ENCODE measurements at regions not wholly inside any gene's neighbourhood (a gene's known extent, or its start where the extent isn't known, plus 50 kb on each side); places are given as distances from the start of the nearest gene placed in this dataset.

DNA sequence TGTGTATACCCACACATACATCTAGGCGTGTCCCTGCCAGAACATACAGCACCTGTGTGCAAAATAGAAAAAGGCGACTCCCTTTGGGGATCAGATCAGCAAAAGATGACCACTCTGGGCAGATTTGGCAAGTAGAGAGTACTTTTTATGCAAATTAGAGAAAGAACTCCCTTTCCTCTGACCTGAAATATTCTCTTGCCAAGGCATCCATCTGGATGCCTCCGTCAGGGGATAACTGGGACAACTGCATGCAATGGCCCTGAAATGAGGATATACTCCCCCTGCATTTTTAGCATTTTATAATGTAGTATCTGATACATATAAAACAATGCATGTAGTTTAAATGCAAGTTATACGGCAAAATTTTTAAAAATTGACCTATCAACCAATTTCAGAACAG, 247.7 kb downstream of the ICOS start:
- POLR2A ChIA-PET: no interaction called here
- no peak for TF ChIP-seq CEBPB (IDR thresholded peaks at IDR 0.05; ENCODE audit: low read depth)
- TF ChIP-seq ELF1 (IDR thresholded peaks at IDR 0.05; ENCODE audit: borderline replicate concordance, low read depth): no peak
- TF ChIP-seq, protein P1, sequence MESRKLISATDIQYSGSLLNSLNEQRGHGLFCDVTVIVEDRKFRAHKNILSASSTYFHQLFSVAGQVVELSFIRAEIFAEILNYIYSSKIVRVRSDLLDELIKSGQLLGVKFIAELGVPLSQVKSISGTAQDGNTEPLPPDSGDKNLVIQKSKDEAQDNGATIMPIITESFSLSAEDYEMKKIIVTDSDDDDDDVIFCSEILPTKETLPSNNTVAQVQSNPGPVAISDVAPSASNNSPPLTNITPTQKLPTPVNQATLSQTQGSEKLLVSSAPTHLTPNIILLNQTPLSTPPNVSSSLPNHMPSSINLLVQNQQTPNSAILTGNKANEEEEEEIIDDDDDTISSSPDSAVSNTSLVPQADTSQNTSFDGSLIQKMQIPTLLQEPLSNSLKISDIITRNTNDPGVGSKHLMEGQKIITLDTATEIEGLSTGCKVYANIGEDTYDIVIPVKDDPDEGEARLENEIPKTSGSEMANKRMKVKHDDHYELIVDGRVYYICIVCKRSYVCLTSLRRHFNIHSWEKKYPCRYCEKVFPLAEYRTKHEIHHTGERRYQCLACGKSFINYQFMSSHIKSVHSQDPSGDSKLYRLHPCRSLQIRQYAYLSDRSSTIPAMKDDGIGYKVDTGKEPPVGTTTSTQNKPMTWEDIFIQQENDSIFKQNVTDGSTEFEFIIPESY (IDR thresholded peaks at IDR 0.05; ENCODE audit: extremely low read depth, insufficient replicate concordance, low read length): no peak
- TF ChIP-seq, protein P2, sequence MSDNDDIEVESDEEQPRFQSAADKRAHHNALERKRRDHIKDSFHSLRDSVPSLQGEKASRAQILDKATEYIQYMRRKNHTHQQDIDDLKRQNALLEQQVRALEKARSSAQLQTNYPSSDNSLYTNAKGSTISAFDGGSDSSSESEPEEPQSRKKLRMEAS (IDR thresholded peaks at IDR 0.05): no peak
- TF ChIP-seq JUND (IDR thresholded peaks at IDR 0.05): no peak
- BruUV-seq (replicated peaks): no TSS peak

DNA sequence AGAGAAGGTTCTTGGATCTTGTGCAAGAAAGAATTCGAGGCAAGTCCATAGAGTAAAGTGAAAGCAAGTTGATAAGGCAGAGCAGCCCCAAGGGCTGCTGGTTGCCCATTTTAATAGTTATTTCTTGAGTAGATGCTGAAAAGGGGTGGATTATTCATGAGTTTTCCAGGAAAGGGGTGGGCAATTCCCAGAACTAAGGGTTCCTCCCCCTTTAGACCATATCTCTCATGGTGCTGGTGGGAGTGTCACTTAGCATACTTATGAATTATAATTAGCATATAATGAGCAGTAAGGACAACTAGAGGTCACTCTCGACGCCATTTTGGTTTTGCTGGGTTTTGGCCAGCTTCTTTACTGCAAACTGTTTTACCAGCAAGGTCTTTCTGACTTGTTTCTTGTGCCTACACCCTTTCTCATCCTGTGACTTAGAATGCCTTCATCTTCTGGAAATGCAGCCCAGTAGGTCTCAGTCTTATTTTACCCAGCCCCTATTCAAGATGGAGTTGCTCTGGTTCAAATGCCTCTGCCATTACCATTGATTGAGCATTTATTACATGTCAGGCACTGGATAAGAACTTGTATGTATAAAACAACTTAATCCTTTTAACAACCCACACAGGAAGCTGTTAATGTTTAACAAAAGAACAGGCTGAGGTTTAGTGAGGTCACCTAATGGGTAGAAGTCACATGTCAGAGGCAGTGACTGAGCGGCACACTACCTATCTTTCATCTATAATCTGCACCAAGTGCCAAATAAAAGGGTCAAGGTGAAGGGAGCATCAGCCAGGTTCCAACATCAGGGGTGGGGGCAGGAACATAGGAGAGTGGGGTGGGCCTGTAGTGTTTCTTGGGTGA, 250.9 kb downstream of the ICOS start:
- no peaks in the 10 kb centered on the region for H3K79me2 ChIP-seq (ENCODE audit: insufficient read depth, low read length)
- no peak overlapping the region for H2AFZ ChIP-seq (ENCODE audit: low read depth, low read length, poor library complexity, severe bottlenecking)
- intact Hi-C loops (cut with micrococcal nuclease): no loop called here
- RAD21 ChIA-PET (ENCODE audit: low non-redundant PET in 1 of 2, low total read pairs in 2 of 2, uncharacterized antibody in 2 of 2, unreplicated experiment in 2 of 2): no interaction called here
- H3K27me3 ChIP-seq (ENCODE audit: insufficient read depth, low read length): peaks cover 4% of the 10 kb centered on the region; the same call in 1 of the 2 replicates
- H3K9me3 ChIP-seq (ENCODE audit: control insufficient read depth in 1 of 2, insufficient read depth in 1 of 2, low read depth in 1 of 2, low read length in 2 of 2): no peaks in the 10 kb centered on the region
- POLR2A ChIA-PET: no interaction called here
- H3K4me2 ChIP-seq (ENCODE audit: low read length): no peak overlapping the region
- no peaks in the 10 kb centered on the region for H3K4me1 ChIP-seq (ENCODE audit: control insufficient read depth in 1 of 2, insufficient read depth in 2 of 2, low read length in 2 of 2)
- BruUV-seq (replicated peaks): no TSS peak
- H3K36me3 ChIP-seq (ENCODE audit: control insufficient read depth in 1 of 2, insufficient read depth in 2 of 2, low read length in 2 of 2): no peaks in the 10 kb centered on the region
- H3K9ac ChIP-seq (ENCODE audit: low read length): no peak overlapping the region
- no peak overlapping the region for H3K4me3 ChIP-seq (replicated peaks in 1 of 2; ENCODE audit: low read depth in 1 of 2, low read length in 2 of 2)
- ATAC-seq (no peak), DNase-seq (ENCODE audit: low read depth, low spot score) (no peak)
- no peak overlapping the region for H3K27ac ChIP-seq (ENCODE audit: low read depth, low read length)
- no peak for TF ChIP-seq SIN3A (IDR thresholded peaks at IDR 0.05; ENCODE audit: low read depth)
- TF ChIP-seq EZH2 (IDR thresholded peaks at IDR 0.05): no peak
- TF ChIP-seq, protein P3, sequence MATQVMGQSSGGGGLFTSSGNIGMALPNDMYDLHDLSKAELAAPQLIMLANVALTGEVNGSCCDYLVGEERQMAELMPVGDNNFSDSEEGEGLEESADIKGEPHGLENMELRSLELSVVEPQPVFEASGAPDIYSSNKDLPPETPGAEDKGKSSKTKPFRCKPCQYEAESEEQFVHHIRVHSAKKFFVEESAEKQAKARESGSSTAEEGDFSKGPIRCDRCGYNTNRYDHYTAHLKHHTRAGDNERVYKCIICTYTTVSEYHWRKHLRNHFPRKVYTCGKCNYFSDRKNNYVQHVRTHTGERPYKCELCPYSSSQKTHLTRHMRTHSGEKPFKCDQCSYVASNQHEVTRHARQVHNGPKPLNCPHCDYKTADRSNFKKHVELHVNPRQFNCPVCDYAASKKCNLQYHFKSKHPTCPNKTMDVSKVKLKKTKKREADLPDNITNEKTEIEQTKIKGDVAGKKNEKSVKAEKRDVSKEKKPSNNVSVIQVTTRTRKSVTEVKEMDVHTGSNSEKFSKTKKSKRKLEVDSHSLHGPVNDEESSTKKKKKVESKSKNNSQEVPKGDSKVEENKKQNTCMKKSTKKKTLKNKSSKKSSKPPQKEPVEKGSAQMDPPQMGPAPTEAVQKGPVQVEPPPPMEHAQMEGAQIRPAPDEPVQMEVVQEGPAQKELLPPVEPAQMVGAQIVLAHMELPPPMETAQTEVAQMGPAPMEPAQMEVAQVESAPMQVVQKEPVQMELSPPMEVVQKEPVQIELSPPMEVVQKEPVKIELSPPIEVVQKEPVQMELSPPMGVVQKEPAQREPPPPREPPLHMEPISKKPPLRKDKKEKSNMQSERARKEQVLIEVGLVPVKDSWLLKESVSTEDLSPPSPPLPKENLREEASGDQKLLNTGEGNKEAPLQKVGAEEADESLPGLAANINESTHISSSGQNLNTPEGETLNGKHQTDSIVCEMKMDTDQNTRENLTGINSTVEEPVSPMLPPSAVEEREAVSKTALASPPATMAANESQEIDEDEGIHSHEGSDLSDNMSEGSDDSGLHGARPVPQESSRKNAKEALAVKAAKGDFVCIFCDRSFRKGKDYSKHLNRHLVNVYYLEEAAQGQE (IDR thresholded peaks at IDR 0.05; ENCODE audit: low read depth): no peak
- TF ChIP-seq, protein P4, sequence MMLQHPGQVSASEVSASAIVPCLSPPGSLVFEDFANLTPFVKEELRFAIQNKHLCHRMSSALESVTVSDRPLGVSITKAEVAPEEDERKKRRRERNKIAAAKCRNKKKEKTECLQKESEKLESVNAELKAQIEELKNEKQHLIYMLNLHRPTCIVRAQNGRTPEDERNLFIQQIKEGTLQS (IDR thresholded peaks at IDR 0.05): no peak
- no peak for TF ChIP-seq FOSL1 (IDR thresholded peaks at IDR 0.05; ENCODE audit: low read depth)
- no peak for TF ChIP-seq EZH2phosphoT487 (IDR thresholded peaks at IDR 0.05; ENCODE audit: borderline replicate concordance)
- TF ChIP-seq, protein P1 (IDR thresholded peaks at IDR 0.05; ENCODE audit: extremely low read depth, insufficient replicate concordance, low read length): no peak
- H4K20me1 ChIP-seq (ENCODE audit: insufficient read depth): no peaks in the 10 kb centered on the region
- H3K9me2 ChIP-seq (ENCODE audit: insufficient read depth): no peaks in the 10 kb centered on the region
- CTCF ChIA-PET: no interaction called here

More for the DNA sequence above, 247.7 kb downstream of the ICOS start:
- no peaks in the 10 kb centered on the region for H3K79me2 ChIP-seq (ENCODE audit: insufficient read depth, low read length)
- no peaks in the 10 kb centered on the region for H4K20me1 ChIP-seq (ENCODE audit: insufficient read depth)
- intact Hi-C loops (cut with micrococcal nuclease): no loop called here
- H3K9me3 ChIP-seq (ENCODE audit: control insufficient read depth in 1 of 2, insufficient read depth in 1 of 2, low read depth in 1 of 2, low read length in 2 of 2): no peaks in the 10 kb centered on the region
- H3K27me3 ChIP-seq (ENCODE audit: insufficient read depth, low read length): peaks cover 4% of the 10 kb centered on the region; the same call in 1 of the 2 replicates
- ChIA-PET CTCF (no interaction called here), RAD21 (ENCODE audit: low non-redundant PET in 1 of 2, low total read pairs in 2 of 2, uncharacterized antibody in 2 of 2, unreplicated experiment in 2 of 2) (no interaction called here)
- H3K27ac ChIP-seq (ENCODE audit: low read depth, low read length): no peak overlapping the region
- no peak for ATAC-seq
- H3K4me1 ChIP-seq (ENCODE audit: control insufficient read depth in 1 of 2, insufficient read depth in 2 of 2, low read length in 2 of 2): no peaks in the 10 kb centered on the region
- no peak for DNase-seq (ENCODE audit: low read depth, low spot score)
- no peaks in the 10 kb centered on the region for H3K9me2 ChIP-seq (ENCODE audit: insufficient read depth)
- H3K4me3 ChIP-seq (replicated peaks in 1 of 2; ENCODE audit: low read depth in 1 of 2, low read length in 2 of 2): no peak overlapping the region
- no peak overlapping the region for H3K9ac ChIP-seq (ENCODE audit: low read length)
- no peak overlapping the region for H3K4me2 ChIP-seq (ENCODE audit: low read length)
- no peaks in the 10 kb centered on the region for H3K36me3 ChIP-seq (ENCODE audit: control insufficient read depth in 1 of 2, insufficient read depth in 2 of 2, low read length in 2 of 2)
- no peak overlapping the region for H2AFZ ChIP-seq (ENCODE audit: low read depth, low read length, poor library complexity, severe bottlenecking)
